IMR-90 (cell line): ENCODE measurements at regions not wholly inside any gene's neighbourhood (a gene's known extent, or its start where the extent isn't known, plus 50 kb on each side); places are given as distances from the start of the nearest gene placed in this dataset.

Experiments
- BHLHE40 ChIP-seq: fragments of 150-350 bp; IDR thresholded peaks from 2 replicates; pipeline ENCODE4 v1.6.1; 2016; ENCODE audit warnings: mild to moderate bottlenecking, low read depth, low read length
- CEBPB ChIP-seq: IDR thresholded peaks from 2 replicates; pipeline ENCODE4 v1.6.1; 2012; ENCODE audit warnings: low read depth, low read length, improper control_type of control experiment
- CHD1 ChIP-seq: IDR thresholded peaks from 2 replicates; pipeline ENCODE4 v1.6.1; 2012; ENCODE audit warnings: low read depth, low read length, improper control_type of control experiment
- CTCF ChIP-seq: conservative IDR thresholded peaks from 2 replicates; pipeline ENCODE4 v1.5.1; 2012; ENCODE audit warnings: mild to moderate bottlenecking, low read depth, low read length, improper control_type of control experiment
- ELK1 ChIP-seq: fragments of 150-350 bp; IDR thresholded peaks from 2 replicates; pipeline ENCODE4 v1.6.1; 2016; ENCODE audit warnings: low read depth, mild to moderate bottlenecking, low read length, moderate library complexity, borderline replicate concordance
- FOS ChIP-seq: fragments of 150-350 bp; IDR thresholded peaks from 2 replicates; pipeline ENCODE4 v1.6.1; 2016; ENCODE audit warnings: low read depth, low read length
- MAFK ChIP-seq: IDR thresholded peaks from 2 replicates; pipeline ENCODE4 v1.6.1; 2012; ENCODE audit warnings: low read depth, low read length, improper control_type of control experiment
- MAZ ChIP-seq: IDR thresholded peaks from 2 replicates; pipeline ENCODE4 v1.6.1; 2012; ENCODE audit warnings: low read depth, mild to moderate bottlenecking, low read length, improper control_type of control experiment, moderate library complexity, borderline replicate concordance
- MXI1 ChIP-seq: IDR thresholded peaks from 2 replicates; pipeline ENCODE4 v1.6.1; 2012; ENCODE audit warnings: low read depth, mild to moderate bottlenecking, low read length, moderate library complexity, borderline replicate concordance
- POLR2A ChIP-seq: IDR thresholded peaks from 2 replicates; pipeline ENCODE4 v1.6.1; 2012; ENCODE audit warnings: mild to moderate bottlenecking, low read depth, low read length
- RAD21 ChIP-seq: IDR thresholded peaks from 2 replicates; pipeline ENCODE4 v1.6.1; 2012; ENCODE audit warnings: low read length, improper control_type of control experiment
- SMC3 ChIP-seq: fragments of 150-350 bp; IDR thresholded peaks from 2 replicates; pipeline ENCODE4 v1.6.1; 2016; ENCODE audit warnings: low read depth, mild to moderate bottlenecking, antibody characterized with exemption, low read length, moderate library complexity
- USF2 ChIP-seq: fragments of 150-350 bp; IDR thresholded peaks from 2 replicates; pipeline ENCODE4 v1.6.1; 2017; ENCODE audit warnings: mild to moderate bottlenecking, antibody characterized with exemption, low read length, low read depth

GRCh38 chr1:47559944-47560695 lies 122.3 kb downstream of the FOXD2 start:
- TF ChIP-seq CTCF (no peak), BHLHE40 (no peak), POLR2A (no peak), MXI1 (no peak), USF2 (no peak), MAZ (no peak), CEBPB (no peak), ELK1 (no peak), RAD21 (no peak), MAFK (no peak), SMC3 (no peak), CHD1 (no peak), FOS (no peak)
